ENCODE measurements at regions not wholly inside any gene's neighbourhood (a gene's known extent, or its start where the extent isn't known, plus 50 kb on each side); places are given as distances from the start of the nearest gene placed in this dataset.

GRCh38 chr2:120809151-120809550, 73.5 kb downstream of the GLI2 start:
- Histone ChIP-seq H3K27me3 (no peaks in the 10 kb centered on the region), H3K27ac (no peak overlapping the region), H3K4me3 (no peak overlapping the region), H3K9ac (no peak overlapping the region), H3K4me1 (peaks cover 85% of the 10 kb centered on the region), H4K20me1 (no peaks in the 10 kb centered on the region), H3K4me2 (peak overlapping the region; percentile 91), H3K9me3 (no peaks in the 10 kb centered on the region), H3K36me3 (no peaks in the 10 kb centered on the region)
- no peak for TF ChIP-seq Cebpa-rat (IDR thresholded peaks at IDR 0.05)

GRCh38 chr2:120809609-120810440, 74.2 kb downstream of the GLI2 start:
- H3K9me3 ChIP-seq, result no peaks in the 10 kb centered on the region
- no peaks in the 10 kb centered on the region for H4K20me1 ChIP-seq
- no peaks in the 10 kb centered on the region for H3K36me3 ChIP-seq
- H3K4me3 ChIP-seq, result peak overlapping the region; percentile 27; the same call in 1 of the 2 replicates
- peak overlapping the region; percentile 47; the same call in 1 of the 2 replicates for H3K9ac ChIP-seq
- peaks cover 78% of the 10 kb centered on the region for H3K4me1 ChIP-seq
- peak overlapping the region; percentile 62 for H3K27ac ChIP-seq
- peak overlapping the region; percentile 91 for H3K4me2 ChIP-seq
- no peaks in the 10 kb centered on the region for H3K27me3 ChIP-seq
- TF ChIP-seq Cebpa-rat (IDR thresholded peaks at IDR 0.05), result no peak

GRCh38 chr2:120810639-120811038, 75.0 kb downstream of the GLI2 start:
- no peak for TF ChIP-seq Cebpa-rat (IDR thresholded peaks at IDR 0.05)
- Histone ChIP-seq H3K9me3 (no peaks in the 10 kb centered on the region), H3K27ac (peak overlapping the region; percentile 62), H3K36me3 (no peaks in the 10 kb centered on the region), H3K4me1 (peaks cover 70% of the 10 kb centered on the region), H3K27me3 (no peaks in the 10 kb centered on the region), H3K9ac (peak overlapping the region; percentile 47; the same call in 1 of the 2 replicates), H4K20me1 (no peaks in the 10 kb centered on the region), H3K4me3 (no peak overlapping the region), H3K4me2 (peak overlapping the region; percentile 91)

- TF ChIP-seq Cebpa-rat (IDR thresholded peaks at IDR 0.05), result no peak
- Histone ChIP-seq H3K9ac (no peak overlapping the region), H4K20me1 (no peaks in the 10 kb centered on the region), H3K36me3 (no peaks in the 10 kb centered on the region), H3K27ac (no peak overlapping the region), H3K27me3 (no peaks in the 10 kb centered on the region), H3K4me1 (peaks cover 51% of the 10 kb centered on the region), H3K9me3 (no peaks in the 10 kb centered on the region), H3K4me3 (no peak overlapping the region), H3K4me2 (no peak overlapping the region)
Observed at GRCh38 chr2:120812866-120813265, 77.2 kb downstream of the GLI2 start.

- no peak overlapping the region for H3K27ac ChIP-seq
- H3K27me3 ChIP-seq, result no peaks in the 10 kb centered on the region
- H3K9me3 ChIP-seq, result no peaks in the 10 kb centered on the region
- no peak overlapping the region for H3K9ac ChIP-seq
- no peaks in the 10 kb centered on the region for H4K20me1 ChIP-seq
- H3K36me3 ChIP-seq, result no peaks in the 10 kb centered on the region
- no peak for TF ChIP-seq Cebpa-rat (IDR thresholded peaks at IDR 0.05)
- H3K4me3 ChIP-seq, result no peak overlapping the region
- no peak overlapping the region for H3K4me2 ChIP-seq
- peaks cover 36% of the 10 kb centered on the region for H3K4me1 ChIP-seq
Observed at GRCh38 chr2:120814352-120814751, 78.7 kb downstream of the GLI2 start.

- no peak overlapping the region for H3K27ac ChIP-seq
- H4K20me1 ChIP-seq, result no peaks in the 10 kb centered on the region
- no peaks in the 10 kb centered on the region for H3K9me3 ChIP-seq
- H3K9ac ChIP-seq, result no peak overlapping the region
- no peaks in the 10 kb centered on the region for H3K36me3 ChIP-seq
- no peak for TF ChIP-seq Cebpa-rat (IDR thresholded peaks at IDR 0.05)
- H3K4me3 ChIP-seq, result no peak overlapping the region
- peaks cover 28% of the 10 kb centered on the region for H3K4me1 ChIP-seq
- H3K27me3 ChIP-seq, result no peaks in the 10 kb centered on the region
- no peak overlapping the region for H3K4me2 ChIP-seq
Observed at GRCh38 chr2:120815292-120815691, 79.6 kb downstream of the GLI2 start.

GRCh38 chr2:120817136-120817955, 81.7 kb downstream of the GLI2 start:
- TF ChIP-seq Cebpa-rat (IDR thresholded peaks at IDR 0.05), result no peak
- H3K9ac ChIP-seq, result no peak overlapping the region
- H3K4me1 ChIP-seq, result peaks cover 20% of the 10 kb centered on the region
- no peak overlapping the region for H3K4me2 ChIP-seq
- H3K36me3 ChIP-seq, result no peaks in the 10 kb centered on the region
- no peak overlapping the region for H3K4me3 ChIP-seq
- no peaks in the 10 kb centered on the region for H3K9me3 ChIP-seq
- no peak overlapping the region for H3K27ac ChIP-seq
- H4K20me1 ChIP-seq, result no peaks in the 10 kb centered on the region
- H3K27me3 ChIP-seq, result no peaks in the 10 kb centered on the region

GRCh38 chr2:120817956-120818325, 82.3 kb downstream of the GLI2 start:
- no peaks in the 10 kb centered on the region for H3K27me3 ChIP-seq
- no peak overlapping the region for H3K27ac ChIP-seq
- H3K9me3 ChIP-seq, result no peaks in the 10 kb centered on the region
- H3K4me2 ChIP-seq, result no peak overlapping the region
- H4K20me1 ChIP-seq, result no peaks in the 10 kb centered on the region
- H3K4me1 ChIP-seq, result peaks cover 14% of the 10 kb centered on the region
- H3K9ac ChIP-seq, result no peak overlapping the region
- H3K4me3 ChIP-seq, result no peak overlapping the region
- no peak for TF ChIP-seq Cebpa-rat (IDR thresholded peaks at IDR 0.05)
- no peaks in the 10 kb centered on the region for H3K36me3 ChIP-seq

GRCh38 chr2:120818441-120818920, 82.8 kb downstream of the GLI2 start:
- no peak for TF ChIP-seq Cebpa-rat (IDR thresholded peaks at IDR 0.05)
- Histone ChIP-seq H3K27ac (no peak overlapping the region), H3K4me3 (no peak overlapping the region), H3K4me2 (no peak overlapping the region), H3K36me3 (no peaks in the 10 kb centered on the region), H3K27me3 (no peaks in the 10 kb centered on the region), H3K4me1 (peaks cover 14% of the 10 kb centered on the region), H3K9ac (no peak overlapping the region), H4K20me1 (no peaks in the 10 kb centered on the region), H3K9me3 (no peaks in the 10 kb centered on the region)

- Histone ChIP-seq H3K4me3 (no peak overlapping the region), H3K4me2 (no peak overlapping the region), H3K9ac (no peak overlapping the region), H3K36me3 (no peaks in the 10 kb centered on the region), H3K9me3 (no peaks in the 10 kb centered on the region), H3K27me3 (no peaks in the 10 kb centered on the region), H3K4me1 (peaks cover 14% of the 10 kb centered on the region), H3K27ac (no peak overlapping the region), H4K20me1 (no peaks in the 10 kb centered on the region)
- TF ChIP-seq Cebpa-rat (IDR thresholded peaks at IDR 0.05), result no peak
Observed at GRCh38 chr2:120819720-120820210, 84.1 kb downstream of the GLI2 start.
